Ureter (tissue), 1 donor: ENCODE measurements at regions not wholly inside any gene's neighbourhood (a gene's known extent, or its start where the extent isn't known, plus 50 kb on each side); places are given as distances from the start of the nearest gene placed in this dataset.
"Not testable (repeated sequence)": the region's sequence is repeated elsewhere in the genome, so short reads cannot be mapped to it uniquely, and the experiment has no call there.

ENCODE experiments used
- DNase-seq: peaks from one replicate; pipeline ENCODE4 v3.0.0-alpha.2; 2020; ENCODE audit warnings: low spot score
- donor health status: DM: yes; HTN: yes; CAD: no.

DNA sequence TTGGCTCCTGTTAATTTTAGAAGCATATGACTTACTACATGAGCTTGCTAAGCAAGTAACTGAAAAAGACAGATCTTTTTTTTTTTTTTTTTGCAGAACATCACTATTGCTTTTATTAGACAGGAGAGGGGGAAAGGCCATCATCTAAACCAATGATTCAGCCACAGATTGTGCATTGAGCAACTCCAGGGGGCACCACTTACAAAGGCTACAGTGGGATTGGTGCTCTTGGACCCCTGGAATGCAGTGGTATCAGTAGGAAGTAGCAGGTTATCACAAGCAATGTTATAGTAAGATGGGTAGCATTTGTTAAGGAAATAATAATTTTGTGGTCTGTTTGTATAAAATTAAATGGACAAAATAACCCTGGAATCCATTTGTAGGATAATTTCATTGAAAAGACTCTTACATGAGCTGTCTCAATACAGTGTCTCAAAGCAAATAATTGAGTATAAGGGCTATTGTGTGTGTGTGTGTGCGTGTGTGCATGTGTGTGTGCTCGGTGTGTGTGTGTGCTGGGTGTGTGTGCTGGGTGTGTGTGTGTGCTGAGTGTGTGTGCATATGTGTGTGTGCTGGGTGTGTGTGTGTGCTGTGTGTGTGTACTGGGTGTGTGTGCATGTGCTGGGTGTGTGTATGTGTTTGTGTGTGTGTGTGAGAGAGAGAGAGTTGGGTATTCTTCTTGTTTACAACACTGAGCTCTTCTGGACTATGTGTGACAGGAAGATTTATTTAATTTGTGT, 296.3 kb downstream of the PCDH7 start:
- DNase-seq: no peak

DNA sequence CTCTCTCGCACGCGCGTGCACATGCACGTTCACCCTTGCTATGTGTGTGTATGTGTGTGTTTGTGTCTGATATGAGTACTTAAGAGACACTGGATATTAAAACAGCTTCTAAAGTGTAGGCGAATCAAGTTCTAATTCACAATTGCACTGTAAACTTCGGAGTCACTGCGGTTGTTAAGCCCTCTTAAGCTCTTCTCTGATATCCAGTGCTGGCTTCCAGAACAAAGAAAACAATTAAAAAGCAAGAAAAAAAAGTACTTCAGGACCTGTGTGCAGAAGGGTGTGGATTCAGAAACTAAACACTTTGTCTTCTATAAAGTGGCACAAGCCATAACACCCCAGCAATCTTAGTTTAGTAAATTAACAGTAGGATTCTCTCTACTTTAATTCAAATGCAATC, 300.2 kb downstream of the PCDH7 start:
- no peak for DNase-seq

DNA sequence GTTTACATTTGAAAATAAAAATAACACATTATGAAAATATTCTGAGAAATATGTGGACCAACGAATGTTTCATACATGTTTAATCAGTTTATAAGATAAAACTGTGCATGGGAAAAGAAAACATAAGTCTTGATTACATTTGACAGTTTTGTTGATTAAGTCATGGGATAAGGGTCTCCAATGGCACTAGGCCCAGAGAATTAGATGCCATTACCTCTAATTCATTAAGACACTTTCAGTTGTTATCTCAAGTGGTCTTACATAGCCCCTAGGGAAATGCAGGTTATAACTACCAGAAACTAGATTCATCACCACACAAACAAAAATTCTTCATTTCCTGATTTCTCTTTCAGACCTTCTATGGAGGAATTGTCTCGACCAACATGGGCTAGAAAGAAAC, 300.8 kb downstream of the PCDH7 start:
- no peak for DNase-seq

DNA sequence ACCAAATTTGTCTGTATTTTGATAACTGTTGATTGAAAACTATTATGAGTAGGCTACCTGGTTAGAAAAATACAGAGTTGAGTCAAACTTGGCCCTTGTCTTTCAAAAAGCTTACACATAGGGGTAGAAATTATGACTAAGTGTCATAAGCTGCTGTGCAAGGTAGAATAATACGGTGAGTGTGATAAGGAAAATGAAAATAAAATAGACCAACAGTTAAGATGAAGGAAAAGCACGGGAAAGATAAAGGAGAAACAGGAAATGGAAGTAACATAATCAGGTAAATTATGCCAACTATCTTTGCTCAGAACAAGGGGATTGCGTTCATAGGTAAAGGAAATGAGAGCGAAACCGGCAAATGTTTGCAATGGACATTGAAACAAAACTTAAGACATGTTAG, 302.5 kb downstream of the PCDH7 start:
- DNase-seq: no peak

DNA sequence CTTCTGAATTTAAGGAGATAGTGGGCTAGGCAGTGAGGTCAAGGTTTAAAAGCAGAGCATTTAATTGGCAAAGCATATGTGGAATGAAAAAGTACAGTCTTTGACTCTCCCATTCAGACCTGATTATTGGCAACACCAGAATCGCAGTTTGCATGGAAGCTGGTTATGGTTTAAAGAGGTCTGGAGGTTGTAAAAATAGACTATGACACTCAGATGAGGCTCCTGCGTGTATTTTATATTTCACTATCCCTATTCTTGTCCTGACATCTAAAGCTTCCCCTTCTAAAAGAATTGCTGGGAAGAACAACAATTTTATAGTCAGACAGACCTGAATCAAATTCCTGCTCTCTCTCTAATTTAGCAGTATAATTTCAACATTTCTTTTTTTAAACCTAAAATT, 302.9 kb downstream of the PCDH7 start:
- no peak for DNase-seq

DNA sequence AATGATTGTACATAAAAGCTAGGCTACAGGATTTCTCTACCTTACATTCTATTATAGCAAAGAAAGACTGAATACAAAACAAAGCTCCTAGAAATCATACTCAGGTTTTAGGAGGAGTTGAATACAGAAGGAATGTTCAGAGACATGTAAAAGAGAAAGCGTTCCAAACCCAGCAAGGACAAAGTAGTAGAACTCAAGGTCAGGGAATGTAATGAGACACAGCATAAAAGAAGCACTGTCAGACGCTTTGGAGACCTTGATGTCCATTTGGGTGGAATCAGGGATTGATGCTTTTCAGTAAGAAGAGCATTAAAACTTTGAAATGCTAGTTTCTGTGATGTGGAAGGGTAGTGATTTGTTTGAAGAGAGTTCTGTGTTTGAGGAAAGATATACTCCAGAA, 303.6 kb downstream of the PCDH7 start:
- DNase-seq: no peak

DNA sequence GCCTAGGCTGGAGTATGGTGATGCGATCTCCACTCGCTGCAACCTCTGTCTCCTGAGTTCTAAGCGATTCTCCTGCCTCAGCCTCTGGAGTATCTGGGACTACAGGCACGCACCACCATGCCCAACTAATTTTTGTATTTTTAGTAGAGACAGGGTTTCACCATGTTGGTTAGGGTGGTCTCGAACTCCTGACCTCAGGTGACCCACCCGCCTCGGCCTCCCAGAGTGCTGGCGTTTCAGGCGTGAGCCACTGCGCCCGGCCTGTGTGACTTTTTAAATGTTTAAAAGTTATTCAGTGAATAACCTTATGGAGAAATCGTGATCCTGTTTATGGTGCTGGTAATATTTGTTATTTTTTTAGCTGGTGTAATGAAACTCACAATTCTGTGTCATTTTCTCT, 304.6 kb downstream of the PCDH7 start:
- DNase-seq: not testable (repeated sequence)

DNA sequence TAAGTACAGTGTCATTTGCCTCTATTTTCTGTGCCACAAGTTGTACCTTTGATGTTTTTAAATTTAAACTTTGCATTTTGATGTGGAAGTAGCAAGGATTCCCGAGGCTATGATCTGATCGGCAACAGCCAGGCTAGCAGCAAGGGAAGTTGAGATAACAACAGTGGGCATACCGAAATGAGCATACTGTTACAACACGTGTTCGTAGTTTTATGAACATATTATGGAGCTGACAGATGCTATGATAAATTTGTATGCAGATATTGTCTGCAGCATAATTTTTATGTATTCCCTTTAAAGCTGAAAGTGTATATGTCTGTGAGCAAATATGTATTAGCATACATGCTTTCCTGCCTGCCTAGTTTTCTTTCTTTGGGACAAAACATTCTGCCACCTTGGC, 306.1 kb downstream of the PCDH7 start:
- DNase-seq: no peak

DNA sequence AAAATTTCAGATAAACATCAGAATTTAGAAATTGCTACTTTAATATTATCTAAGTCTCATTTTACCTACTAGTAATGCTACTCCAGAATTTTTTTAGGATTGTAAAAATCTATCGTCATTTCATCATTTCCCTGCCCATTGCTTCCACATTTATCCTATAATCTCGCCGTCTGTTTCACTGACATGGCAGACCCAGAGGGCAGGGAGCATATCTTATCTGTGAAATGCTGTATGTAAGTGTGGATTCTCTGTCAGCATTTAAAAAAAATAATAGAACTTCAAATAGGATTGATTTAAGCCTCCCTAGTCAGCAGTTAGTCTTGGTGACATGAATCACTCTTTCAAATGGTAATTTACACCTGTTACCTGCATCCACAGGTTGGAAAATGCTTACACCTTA, 314.4 kb downstream of the PCDH7 start:
- no peak for DNase-seq

DNA sequence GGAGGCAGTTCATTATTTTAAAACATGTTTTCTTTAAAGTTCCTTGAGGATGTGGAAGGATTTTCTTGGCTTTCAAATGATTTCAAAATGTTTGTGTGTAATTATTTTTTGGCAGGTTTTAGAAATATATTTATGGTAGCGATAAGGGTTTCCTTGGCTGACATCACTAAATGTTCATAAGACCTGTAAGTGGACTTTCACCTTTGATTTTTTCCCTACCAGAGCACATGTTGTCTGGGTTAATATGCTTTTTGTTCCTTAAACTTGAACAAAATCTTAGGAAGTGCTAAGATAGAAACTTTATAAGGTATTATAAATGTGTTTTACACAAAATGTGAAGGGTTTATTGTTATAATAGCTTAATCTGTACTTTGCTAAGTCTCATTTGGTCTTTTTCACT, 315.6 kb downstream of the PCDH7 start:
- no peak for DNase-seq

DNA sequence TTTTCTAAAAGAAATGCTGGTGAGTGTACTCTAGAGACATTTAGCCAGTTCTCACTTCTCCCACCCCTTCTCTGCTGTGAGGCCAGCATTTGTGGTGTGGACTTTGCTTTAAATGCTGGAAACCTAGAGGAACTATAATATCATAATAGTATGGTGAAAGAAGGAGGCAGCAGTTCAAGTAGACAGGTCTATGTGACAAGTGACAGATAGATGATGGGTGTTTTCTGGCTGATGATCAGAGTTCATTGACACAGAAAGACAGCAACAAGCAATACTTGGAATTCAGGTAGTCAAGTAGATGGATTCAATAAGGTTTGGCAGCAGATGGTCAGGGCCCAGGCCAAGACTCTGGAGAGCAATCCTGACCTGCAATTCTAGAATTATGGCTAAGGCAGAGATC, 317.5 kb downstream of the PCDH7 start:
- no peak for DNase-seq

DNA sequence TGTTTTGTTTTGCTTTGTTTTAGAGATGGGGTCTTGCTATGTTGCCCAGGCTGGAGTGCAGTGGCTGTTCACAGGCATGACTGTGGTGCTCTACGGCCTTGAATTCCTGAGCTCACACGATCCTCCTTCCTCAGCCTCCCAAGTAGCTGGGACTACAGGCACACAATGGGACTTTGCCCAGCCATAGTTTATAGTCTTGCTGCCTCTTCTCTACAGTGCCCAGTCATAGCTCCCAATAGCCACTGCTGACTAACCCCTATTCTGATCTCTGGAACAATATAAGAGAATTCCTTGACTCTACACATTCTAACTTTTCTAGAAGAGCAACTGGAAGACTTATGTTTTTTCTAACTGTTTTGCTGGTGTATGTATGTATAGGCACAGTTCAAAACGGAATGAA, 319.2 kb downstream of the PCDH7 start:
- DNase-seq: no peak

DNA sequence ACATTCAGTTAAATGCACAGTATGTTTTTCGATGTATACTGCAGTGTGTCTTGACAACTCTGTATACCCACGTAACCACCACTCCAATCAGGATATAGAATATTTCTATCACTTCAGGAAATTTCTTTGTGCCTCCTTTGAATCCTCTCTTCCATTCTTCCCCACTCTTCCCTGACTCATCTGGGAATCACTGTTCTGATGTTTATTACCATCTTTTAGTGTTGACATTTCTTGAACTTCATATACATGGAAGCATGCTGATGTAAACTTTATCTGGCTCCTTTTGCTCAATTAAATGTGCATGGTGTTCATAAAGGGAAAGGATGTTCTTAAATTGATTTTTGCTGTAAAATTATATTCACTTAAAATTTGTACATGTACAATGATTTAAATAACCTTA, 319.9 kb downstream of the PCDH7 start:
- DNase-seq: no peak

DNA sequence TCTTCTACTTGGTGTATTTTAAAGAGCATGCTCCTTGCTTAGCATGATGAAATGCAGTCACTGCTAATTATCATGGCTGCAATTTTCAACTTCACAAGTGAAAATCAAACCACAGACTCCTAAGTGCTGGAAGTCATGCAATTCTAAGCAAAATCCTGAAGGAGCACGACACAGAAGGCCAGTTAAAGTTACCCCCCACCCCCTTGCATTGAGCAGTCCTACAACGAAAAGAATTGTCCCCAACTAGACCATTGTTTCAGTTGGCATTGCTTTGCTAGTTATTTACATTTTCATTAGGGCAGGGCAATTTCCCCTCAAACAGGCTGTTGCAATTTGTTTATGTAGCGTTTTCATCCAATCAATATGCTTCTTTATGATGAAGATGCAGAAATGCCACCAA, 321.2 kb downstream of the PCDH7 start:
- DNase-seq: no peak

DNA sequence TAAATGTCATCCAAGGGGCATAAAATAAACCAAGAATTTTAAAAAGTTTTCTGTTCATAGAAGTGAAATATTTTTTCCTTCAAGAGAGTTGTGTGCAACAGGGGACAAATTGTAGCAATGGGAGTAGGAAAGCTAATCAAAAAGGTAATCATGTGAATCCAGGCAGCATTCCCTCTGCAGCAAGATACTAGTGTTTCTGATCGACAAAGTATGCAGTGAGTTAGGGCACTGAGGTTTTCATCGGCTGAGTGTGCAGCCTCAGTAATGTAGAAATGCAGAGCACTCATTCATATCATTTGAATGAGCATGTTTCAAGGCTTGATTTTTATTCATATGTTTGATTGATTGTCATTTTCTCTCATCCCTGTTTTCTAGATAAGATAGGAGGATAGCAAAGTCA, 321.7 kb downstream of the PCDH7 start:
- no peak for DNase-seq

DNA sequence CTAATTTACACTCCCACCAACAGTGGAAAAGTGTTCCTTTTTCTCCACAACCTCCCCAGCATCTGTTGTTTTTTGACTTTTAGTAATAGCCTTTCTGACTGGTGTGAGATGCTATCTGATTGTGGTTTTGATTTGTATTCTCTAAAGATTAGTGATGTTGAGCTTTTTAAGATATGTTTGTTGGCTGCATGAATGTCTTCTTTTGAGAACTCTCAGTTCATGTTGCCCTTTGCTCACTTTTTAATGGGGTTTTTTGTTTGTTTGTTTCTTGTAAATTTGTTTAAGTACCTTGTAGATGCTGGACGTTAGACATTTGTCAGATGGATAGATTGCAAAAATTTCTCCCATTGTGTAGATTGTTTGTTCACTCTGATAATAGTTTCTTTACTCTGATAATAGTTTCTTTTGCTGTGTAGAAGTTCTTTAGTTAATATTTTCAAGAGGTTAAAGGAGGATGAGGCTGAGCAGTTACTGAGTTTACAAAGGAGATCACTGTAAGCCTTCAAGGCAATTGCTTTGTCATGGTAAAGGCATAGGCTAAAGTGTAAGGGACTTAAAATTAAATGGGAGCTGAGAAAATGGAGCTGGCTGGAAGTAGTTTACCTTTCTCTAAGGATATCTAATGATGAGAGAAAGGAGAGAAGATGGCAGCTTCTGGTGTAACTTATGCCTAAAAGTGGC, 323.4 kb downstream of the PCDH7 start:
- no peak for DNase-seq

DNA sequence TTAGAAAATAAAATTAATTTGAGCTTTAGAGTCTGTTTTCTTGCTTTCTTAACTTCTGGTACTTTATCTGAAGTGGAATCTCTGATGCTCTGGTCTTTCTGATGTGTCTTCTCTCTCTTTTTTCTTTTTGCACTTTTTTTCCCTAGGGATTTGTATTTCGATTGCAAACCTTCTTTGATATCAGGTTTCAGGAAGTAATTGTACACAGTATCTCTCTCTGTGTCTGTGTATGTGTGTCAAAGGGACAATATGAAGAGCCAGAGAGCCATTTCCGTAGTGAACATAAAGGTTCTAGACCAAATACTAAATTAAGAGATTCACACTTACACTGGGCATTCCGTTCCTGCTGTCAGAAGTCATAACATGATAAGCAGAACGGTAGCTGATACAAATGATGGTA, 325.0 kb downstream of the PCDH7 start:
- no peak for DNase-seq

DNA sequence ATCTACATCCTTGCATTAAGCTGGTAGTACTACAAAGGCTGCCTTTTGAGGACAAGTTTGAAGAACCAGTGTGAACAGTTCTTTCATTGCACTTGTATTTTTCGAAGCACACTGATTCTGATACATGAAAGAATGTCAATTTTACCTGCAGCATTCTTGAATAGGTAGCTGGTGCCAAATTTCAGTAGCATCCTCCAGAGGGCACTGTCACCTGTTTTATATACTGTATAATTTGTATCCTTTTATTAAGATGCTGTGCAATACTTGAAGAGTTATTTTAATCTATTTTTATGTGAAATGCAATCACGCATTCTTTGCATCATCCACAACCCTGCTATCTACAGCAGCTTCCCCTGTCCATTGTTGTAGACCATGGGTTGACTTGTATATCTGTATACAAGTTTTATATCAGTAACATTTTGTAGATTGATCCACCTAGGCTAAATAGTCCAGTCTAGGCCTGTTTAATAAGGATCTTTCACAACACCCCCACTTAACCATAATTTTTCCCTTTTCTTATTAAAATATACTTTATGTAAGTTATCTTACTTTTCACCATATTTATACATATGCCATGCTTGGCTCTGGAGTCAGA, 325.7 kb downstream of the PCDH7 start:
- no peak for DNase-seq

DNA sequence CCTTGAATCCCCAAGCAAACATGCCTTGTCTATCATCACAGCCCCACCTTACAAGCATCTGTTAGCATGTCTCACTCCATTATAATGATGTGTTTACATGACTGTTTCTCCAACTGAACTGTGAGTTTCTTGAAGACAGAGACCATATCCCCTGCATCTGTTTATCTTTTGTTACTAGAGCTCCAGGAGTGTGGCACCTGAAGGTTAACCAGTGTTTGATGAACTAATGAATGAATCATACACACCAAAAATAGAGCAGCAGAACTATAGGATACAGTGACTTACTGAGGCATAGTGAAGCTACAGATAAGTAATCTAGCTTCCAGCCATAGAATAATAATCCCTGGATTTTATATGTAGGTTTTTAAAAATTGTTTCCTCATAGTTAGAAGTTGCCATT, 331.0 kb downstream of the PCDH7 start:
- DNase-seq: no peak

DNA sequence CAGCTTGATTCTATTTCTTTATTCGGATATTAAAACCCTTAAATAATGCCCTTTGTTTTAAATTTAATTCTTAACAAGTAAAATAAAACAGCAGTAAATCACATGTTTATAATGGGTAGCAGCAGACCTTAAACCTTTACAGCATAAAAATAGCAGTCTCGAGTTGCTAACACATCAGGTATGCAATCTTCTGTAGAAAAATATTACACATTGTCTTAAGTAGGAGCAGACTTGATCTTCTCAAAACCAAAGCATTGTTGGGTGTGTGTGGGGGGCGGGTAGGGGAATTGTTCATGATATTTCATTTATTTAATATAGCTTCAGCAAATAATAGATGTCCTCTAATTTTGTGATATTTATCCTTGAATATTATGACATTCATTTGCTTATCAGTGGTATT, 331.4 kb downstream of the PCDH7 start:
- DNase-seq: no peak

DNA sequence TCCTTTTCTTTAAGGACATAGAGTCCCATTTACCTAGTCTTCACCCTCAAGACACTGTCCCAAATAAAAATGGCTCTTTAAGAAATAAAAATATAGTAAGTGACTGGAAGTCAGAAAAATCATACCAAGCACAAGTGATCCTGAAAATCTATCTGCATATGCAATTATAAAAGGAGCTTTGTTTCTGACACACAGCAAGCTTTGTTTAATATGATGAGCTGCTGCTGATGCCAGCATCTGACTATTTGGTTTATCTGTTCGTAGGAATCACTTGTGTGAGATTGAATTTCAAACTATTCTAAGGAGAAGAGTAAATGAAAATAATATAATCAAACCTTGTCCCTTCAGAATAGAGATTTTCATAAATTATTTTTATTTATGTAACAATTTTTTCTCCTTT, 332.4 kb downstream of the PCDH7 start:
- no peak for DNase-seq

DNA sequence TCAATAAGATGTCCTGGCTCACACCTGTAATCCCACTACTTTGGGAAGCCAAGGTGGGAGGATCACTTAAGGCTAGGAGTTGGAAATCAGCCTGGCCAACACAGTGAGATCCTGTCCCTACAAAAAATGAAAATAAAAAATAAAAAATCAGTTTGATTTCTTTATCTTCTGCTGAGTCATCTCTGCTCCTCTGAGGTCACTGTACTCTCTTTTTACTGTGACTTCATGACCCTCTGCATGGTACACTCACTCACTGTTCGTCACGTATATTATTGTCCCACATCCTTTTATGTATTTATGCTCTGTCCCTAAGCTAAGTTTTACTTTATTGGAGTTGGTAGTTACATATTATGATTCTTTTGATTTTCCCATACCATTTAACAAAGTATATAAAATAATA, 333.3 kb downstream of the PCDH7 start:
- DNase-seq: no peak

DNA sequence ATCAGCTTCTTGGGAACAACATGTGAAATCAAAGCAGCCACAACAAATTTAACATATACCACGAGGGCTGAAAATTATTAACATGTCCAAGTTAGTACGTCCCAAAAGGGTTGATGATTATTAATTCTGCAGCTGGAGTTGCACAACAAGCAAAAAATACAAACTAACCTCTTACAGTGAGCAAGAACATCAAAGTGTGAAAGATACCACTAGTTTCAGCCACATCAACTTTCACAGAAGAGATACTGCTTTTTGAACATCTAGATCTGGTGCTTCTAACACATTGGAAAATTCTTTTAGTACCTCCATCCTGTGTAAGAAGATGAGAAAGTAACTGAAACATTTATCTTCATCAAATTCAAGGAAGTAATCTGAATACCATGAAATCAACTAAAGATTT, 334.1 kb downstream of the PCDH7 start:
- no peak for DNase-seq

DNA sequence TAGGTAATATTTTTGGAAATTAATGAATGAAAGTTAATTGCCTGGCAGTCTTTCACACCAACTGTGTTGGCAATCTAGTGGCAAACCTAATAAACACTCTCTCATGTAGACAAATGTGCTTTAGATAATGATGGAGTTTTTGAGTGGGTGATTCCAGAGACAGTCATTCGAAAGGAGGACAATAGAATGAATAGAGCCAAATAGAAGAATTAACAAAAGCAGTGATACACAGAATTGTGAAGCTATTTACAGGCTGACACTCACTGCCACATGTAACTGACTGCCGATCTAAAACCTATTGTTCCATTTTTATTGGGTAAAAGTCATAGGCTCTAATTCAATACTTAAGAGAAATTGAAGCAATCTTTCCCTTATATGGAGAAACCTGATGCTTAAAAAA, 338.5 kb downstream of the PCDH7 start:
- DNase-seq: no peak
